Mucosa of descending colon (tissue), 3 donors: ENCODE measurements at regions not wholly inside any gene's neighbourhood (a gene's known extent, or its start where the extent isn't known, plus 50 kb on each side); places are given as distances from the start of the nearest gene placed in this dataset.

ENCODE experiments used
- ATAC-seq: fragments of 200-7000 bp; cut with Tn5 transposase; one replicate; pipeline ENCODE4 v1.9.1; 2020; ENCODE audit warnings: mild to moderate bottlenecking, moderate library complexity
- DNase-seq, 3 donors: peaks; one replicate each; pipeline ENCODE4 v3.0.0-alpha.2; 2020
- H3K36me3 ChIP-seq: fragments of 200-600 bp; one replicate; pipeline ENCODE4 v1.8.0; 2021; ENCODE audit warnings: low read depth, mild to moderate bottlenecking
- H3K4me1 ChIP-seq: fragments of 200-600 bp; one replicate; pipeline ENCODE4 v1.8.0; 2021; ENCODE audit warnings: low read depth, mild to moderate bottlenecking
- H3K4me3 ChIP-seq: fragments of 200-600 bp; one replicate; pipeline ENCODE4 v1.8.0; 2021; ENCODE audit warnings: mild to moderate bottlenecking
- H3K9me3 ChIP-seq: fragments of 200-600 bp; one replicate; pipeline ENCODE4 v1.8.0; 2021; ENCODE audit warnings: mild to moderate bottlenecking
- CTCF ChIP-seq: fragments of 200-600 bp; IDR thresholded peaks from one replicate; pipeline ENCODE4 v1.8.0; 2022; ENCODE audit warnings: antibody characterized with exemption, mild to moderate bottlenecking
- intact Hi-C, 2 donors: fragments of 100-400 bp; cut with DNase I in 1 of 2; cut with micrococcal nuclease in 1 of 2; formaldehyde crosslinking; loops; one replicate each; pipeline versions ENCODE4 v1.11.0 to v1.11.1; 2022; cut with DNase I, micrococcal nuclease
- donor health status: DM: no; HTN: no; CAD: no; lungs with moderate emphysema.
- donor health status: DM: no; HTN: no; CAD: no.
- donor health status: DM: no; HTN: yes; CAD: no.

GRCh38 chr22:49014227-49015201 is 813.2 kb downstream of the BRD1 start:
- Histone ChIP-seq H3K36me3 (no peaks in the 10 kb centered on the region), H3K4me3 (no peak overlapping the region), H3K9me3 (no peaks in the 10 kb centered on the region), H3K4me1 (no peaks in the 10 kb centered on the region)
- ATAC-seq: no peak
- intact Hi-C loops: no loop called here
- no peak for DNase-seq
- no peak for TF ChIP-seq CTCF

DNA sequence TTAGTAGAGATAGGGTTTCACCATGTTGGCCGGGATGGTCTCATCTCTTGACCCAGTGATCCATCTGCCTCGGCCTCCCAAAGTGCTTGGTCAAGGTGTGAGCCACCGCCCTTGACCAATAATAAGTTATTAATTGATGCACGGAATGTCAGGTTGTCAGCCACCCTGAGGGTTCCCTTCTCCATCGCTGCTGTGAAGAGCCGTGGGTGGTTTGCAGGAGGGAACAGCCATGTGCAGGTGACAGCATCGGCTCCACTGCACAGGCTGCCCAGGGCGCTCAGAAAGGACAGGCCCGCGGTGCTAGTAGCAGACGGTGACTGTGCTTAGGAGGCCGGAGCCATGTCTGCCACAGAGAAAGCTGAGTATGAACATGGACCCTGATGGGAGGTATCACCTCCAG is 814.0 kb downstream of the BRD1 start:
- no peak for TF ChIP-seq CTCF
- Histone ChIP-seq H3K4me3 (no peak overlapping the region), H3K4me1 (no peaks in the 10 kb centered on the region), H3K36me3 (no peaks in the 10 kb centered on the region), H3K9me3 (no peaks in the 10 kb centered on the region)
- DNase-seq: peak in 1 of 3 donors; percentile 11
- intact Hi-C loops: no loop called here
- no peak for ATAC-seq

DNA sequence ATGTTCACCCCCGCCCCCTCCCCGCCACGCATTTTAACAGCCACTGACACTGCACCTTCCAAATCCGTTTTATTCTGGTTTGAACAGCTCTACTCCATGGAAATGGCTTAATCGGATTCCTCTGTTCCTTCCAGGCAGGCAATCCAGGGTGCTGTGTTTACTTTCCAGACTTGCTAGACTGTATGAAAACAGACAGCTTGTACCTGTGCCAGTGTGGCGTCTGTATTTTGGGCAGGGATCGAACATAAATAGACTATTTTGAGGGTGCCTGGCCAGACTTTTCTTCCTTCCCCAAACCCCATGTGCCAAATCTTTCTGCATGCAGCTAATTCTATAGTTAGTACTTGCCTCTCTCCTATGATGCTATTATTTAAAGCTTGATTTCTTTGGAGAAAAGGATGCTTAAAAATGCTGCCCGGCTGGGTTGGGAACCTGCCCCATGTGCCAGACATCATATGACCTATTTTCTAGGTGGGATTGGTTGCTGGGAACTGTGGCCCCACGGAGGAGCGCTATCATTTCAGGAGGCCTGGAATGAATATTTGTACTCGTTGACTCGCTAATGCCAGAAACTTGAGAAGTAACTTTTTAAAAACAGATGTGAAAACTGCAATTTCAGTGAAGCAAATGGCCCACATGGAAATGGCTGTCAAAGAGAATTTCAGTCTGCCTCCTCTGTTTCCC is 814.8 kb downstream of the BRD1 start:
- no peak for TF ChIP-seq CTCF
- Histone ChIP-seq H3K9me3 (no peaks in the 10 kb centered on the region), H3K36me3 (no peaks in the 10 kb centered on the region), H3K4me1 (no peaks in the 10 kb centered on the region), H3K4me3 (no peak overlapping the region)
- ATAC-seq: no peak
- intact Hi-C loops: no loop called here
- DNase-seq: no peak

GRCh38 chr22:49011769-49012648 is 815.7 kb downstream of the BRD1 start:
- no peak for ATAC-seq
- no peaks in the 10 kb centered on the region for H3K9me3 ChIP-seq
- no peak overlapping the region for H3K4me3 ChIP-seq
- intact Hi-C loops: no loop called here
- H3K36me3 ChIP-seq: no peaks in the 10 kb centered on the region
- peak in 1 of 3 donors; percentile 27 for DNase-seq
- no peaks in the 10 kb centered on the region for H3K4me1 ChIP-seq
- TF ChIP-seq CTCF: no peak

DNA sequence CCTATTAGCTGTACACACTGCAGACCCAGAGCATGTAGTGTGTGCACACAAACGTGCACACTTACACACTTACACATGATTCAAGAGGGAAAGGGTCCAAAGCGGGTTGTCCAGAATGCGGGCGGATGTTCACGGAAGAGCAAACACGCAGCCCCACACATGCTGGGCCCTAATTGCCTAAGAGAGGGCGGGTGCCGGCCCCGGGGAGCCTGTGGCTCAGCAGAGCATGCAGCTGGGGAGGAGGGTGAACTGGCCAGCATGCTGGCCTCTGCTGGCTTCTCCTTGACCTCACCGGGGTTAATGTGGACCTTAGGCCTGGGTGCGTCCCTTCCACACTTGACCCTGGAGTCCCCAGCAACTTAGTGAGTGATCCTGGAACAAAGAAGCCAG is 816.3 kb downstream of the BRD1 start:
- no peak for TF ChIP-seq CTCF
- H3K4me1 ChIP-seq: no peaks in the 10 kb centered on the region
- ATAC-seq: no peak
- DNase-seq: peak in 1 of 3 donors; percentile 10
- intact Hi-C loops: no loop called here
- H3K36me3 ChIP-seq: no peaks in the 10 kb centered on the region
- no peaks in the 10 kb centered on the region for H3K9me3 ChIP-seq
- no peak overlapping the region for H3K4me3 ChIP-seq
